ENCODE measurements at regions not wholly inside any gene's neighbourhood (a gene's known extent, or its start where the extent isn't known, plus 50 kb on each side); places are given as distances from the start of the nearest gene placed in this dataset.

GRCh38 chr5:119810217-119810616 lies 180.9 kb downstream of the FAM170A start:
- DNase-seq (no peak), ATAC-seq (no peak)
- H3K4me1 Mint-ChIP-seq: no peaks in the 10 kb centered on the region
- no peak overlapping the region for H3K27ac Mint-ChIP-seq
- no peaks in the 10 kb centered on the region for H3K9me3 ChIP-seq (ENCODE audit: control insufficient read depth, low read length, poor library complexity, severe bottlenecking)
- no peaks in the 10 kb centered on the region for H3K36me3 Mint-ChIP-seq (ENCODE audit: low read depth)
- H3K4me3 Mint-ChIP-seq: no peak overlapping the region
- no peaks in the 10 kb centered on the region for H3K27me3 Mint-ChIP-seq

DNA sequence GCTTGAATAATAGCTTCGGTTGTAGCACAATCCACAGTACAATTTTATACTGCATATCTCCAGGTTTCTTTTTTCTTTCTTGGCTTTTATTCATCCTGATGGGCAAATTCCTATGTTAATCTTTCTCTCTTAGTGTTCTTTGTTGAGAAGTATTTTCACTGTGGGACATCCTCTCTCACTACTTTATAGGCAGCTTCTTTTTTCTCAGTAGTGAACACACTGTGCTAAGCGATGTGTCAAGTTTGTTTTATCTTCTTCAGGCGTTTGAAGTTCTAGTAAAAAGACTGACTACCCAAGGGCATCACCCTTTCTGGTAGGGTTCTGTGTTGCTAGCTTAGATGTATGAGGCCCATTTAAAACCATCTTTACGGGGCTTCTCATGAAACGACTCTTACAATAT lies 182.1 kb downstream of the FAM170A start:
- Mint-ChIP-seq H3K36me3 (ENCODE audit: low read depth) (no peaks in the 10 kb centered on the region), H3K27me3 (no peaks in the 10 kb centered on the region), H3K27ac (no peak overlapping the region), H3K4me1 (no peaks in the 10 kb centered on the region), H3K4me3 (no peak overlapping the region)
- ATAC-seq (no peak), DNase-seq (no peak)
- H3K9me3 ChIP-seq (ENCODE audit: control insufficient read depth, low read length, poor library complexity, severe bottlenecking): no peaks in the 10 kb centered on the region

DNA sequence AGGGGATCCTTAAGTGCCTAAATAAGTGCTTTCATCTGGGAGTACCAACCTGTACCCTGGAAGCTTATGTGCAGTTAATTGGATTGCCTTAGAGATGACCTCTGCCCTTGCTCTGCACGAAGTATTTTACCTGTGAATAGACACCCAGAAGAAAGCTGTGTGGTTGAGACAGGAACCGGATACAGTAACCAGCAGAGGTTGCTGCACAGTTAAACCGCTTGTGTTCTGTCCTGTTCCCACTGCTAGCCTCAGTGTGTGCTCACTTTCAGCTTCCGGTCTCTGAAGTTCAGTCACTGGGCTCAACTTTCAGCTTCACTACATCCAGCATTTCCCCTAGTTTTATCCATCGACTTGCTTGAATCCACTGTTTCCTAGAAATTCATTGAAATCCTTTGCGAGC lies 185.3 kb downstream of the FAM170A start:
- Mint-ChIP-seq H3K4me3 (no peak overlapping the region), H3K27ac (no peak overlapping the region), H3K27me3 (no peaks in the 10 kb centered on the region), H3K36me3 (ENCODE audit: low read depth) (no peaks in the 10 kb centered on the region), H3K4me1 (no peaks in the 10 kb centered on the region)
- no peak for DNase-seq
- no peaks in the 10 kb centered on the region for H3K9me3 ChIP-seq (ENCODE audit: control insufficient read depth, low read length, poor library complexity, severe bottlenecking)
- ATAC-seq: no peak

DNA sequence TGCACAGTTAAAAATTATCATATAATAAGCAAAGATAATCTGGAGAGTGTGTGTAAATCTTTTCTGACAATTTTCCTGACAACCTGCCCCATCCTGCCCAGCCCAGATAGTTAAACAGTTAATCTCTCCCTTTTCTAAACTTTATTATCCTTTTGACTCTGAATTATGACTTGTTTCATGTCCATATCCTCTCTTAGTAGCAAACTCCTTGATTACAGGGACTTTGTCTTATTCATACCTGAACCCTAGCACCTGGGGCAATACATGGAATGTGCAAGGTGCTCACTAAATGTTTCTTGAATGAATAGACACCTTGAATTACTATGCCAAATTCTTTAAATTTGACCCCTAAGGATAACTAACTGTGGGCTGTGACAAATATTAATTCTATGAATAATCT lies 186.7 kb downstream of the FAM170A start:
- no peaks in the 10 kb centered on the region for H3K9me3 ChIP-seq (ENCODE audit: control insufficient read depth, low read length, poor library complexity, severe bottlenecking)
- DNase-seq: no peak
- Mint-ChIP-seq H3K4me1 (no peaks in the 10 kb centered on the region), H3K4me3 (no peak overlapping the region), H3K27me3 (no peaks in the 10 kb centered on the region), H3K36me3 (ENCODE audit: low read depth) (no peaks in the 10 kb centered on the region), H3K27ac (no peak overlapping the region)
- no peak for ATAC-seq

GRCh38 chr5:119820016-119820415 lies 190.7 kb downstream of the FAM170A start:
- DNase-seq (no peak), ATAC-seq (no peak)
- Mint-ChIP-seq H3K27ac (no peak overlapping the region), H3K36me3 (ENCODE audit: low read depth) (no peaks in the 10 kb centered on the region), H3K27me3 (no peaks in the 10 kb centered on the region), H3K4me1 (no peaks in the 10 kb centered on the region), H3K4me3 (no peak overlapping the region)
- H3K9me3 ChIP-seq (ENCODE audit: control insufficient read depth, low read length, poor library complexity, severe bottlenecking): no peaks in the 10 kb centered on the region

DNA sequence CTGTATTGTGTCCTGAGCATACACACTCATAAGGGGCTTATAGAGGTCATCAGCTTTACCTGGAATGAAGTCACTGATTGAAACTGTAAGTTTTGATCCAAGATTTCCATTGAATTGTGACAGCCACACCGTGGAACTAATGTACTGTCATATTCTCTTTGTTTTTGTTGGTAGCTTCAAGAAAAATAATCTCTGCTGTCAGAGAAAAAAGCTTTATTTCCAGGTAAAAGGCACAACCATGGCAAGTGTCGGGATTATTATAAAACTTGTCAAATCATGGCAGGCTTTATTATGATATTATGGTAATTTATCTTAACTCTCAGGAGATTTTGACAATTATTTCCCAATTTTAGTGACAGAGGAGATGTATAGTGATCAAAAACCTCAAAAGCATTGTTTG lies 191.2 kb downstream of the FAM170A start:
- no peaks in the 10 kb centered on the region for H3K4me1 Mint-ChIP-seq

GRCh38 chr5:119828541-119828940 lies 199.2 kb downstream of the FAM170A start:
- DNase-seq (no peak), ATAC-seq (no peak)
- H3K36me3 Mint-ChIP-seq (ENCODE audit: low read depth): no peaks in the 10 kb centered on the region
- H3K4me1 Mint-ChIP-seq: no peaks in the 10 kb centered on the region
- H3K4me3 Mint-ChIP-seq: no peak overlapping the region
- H3K27me3 Mint-ChIP-seq: no peaks in the 10 kb centered on the region
- no peak overlapping the region for H3K27ac Mint-ChIP-seq
- no peaks in the 10 kb centered on the region for H3K9me3 ChIP-seq (ENCODE audit: control insufficient read depth, low read length, poor library complexity, severe bottlenecking)

More for the DNA sequence above, 191.2 kb downstream of the FAM170A start:
- DNase-seq (no peak), ATAC-seq (no peak)
- H3K9me3 ChIP-seq (ENCODE audit: control insufficient read depth, low read length, poor library complexity, severe bottlenecking): no peaks in the 10 kb centered on the region
- Mint-ChIP-seq H3K27ac (no peak overlapping the region), H3K27me3 (no peaks in the 10 kb centered on the region), H3K36me3 (ENCODE audit: low read depth) (no peaks in the 10 kb centered on the region), H3K4me3 (no peak overlapping the region)

DNA sequence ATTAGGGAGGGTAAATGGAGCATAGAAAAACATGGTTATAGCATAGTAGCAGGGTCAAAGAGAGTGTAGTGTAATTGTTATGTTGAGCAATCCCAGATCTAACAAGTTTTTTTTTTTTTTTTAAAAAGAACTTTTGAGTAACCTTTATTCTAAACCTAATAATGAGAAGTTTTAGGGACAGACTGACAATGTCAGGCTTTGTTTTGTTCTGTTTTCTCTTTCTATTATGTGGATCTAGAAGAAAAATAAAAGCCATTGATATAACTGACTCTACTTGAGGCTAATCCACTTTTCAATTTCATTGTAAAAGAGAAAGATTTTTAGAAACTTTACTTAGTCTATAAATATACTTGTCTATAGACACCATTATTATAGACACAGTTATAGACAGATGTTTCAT lies 200.0 kb downstream of the FAM170A start:
- no peak for DNase-seq
- H3K27me3 Mint-ChIP-seq: no peaks in the 10 kb centered on the region

DNA sequence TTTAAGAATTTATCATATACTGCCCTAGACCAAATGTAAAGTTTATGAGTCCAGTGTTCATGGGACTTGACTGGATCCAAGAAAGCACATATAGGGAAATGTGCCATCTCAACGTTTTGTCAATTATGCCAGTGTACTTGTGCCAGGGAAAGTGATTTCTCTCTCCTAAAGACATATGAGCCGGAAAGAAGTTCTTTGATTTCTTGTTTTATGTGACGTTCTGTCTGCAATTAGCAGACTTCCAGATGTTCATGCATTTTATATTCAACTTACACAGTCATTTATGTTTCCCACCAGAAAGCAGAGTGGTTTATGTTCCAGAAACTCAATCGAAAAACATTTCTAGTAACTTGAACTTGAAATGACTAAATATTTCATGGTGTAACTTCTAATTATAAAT lies 203.8 kb downstream of the FAM170A start:
- no peak for DNase-seq
- ATAC-seq: no peak
- no peaks in the 10 kb centered on the region for H3K4me1 Mint-ChIP-seq

More for the DNA sequence above, 200.0 kb downstream of the FAM170A start:
- H3K4me1 Mint-ChIP-seq: no peaks in the 10 kb centered on the region
- no peak overlapping the region for H3K4me3 Mint-ChIP-seq
- H3K36me3 Mint-ChIP-seq (ENCODE audit: low read depth): no peaks in the 10 kb centered on the region
- H3K9me3 ChIP-seq (ENCODE audit: control insufficient read depth, low read length, poor library complexity, severe bottlenecking): no peaks in the 10 kb centered on the region
- no peak for ATAC-seq
- no peak overlapping the region for H3K27ac Mint-ChIP-seq

DNA sequence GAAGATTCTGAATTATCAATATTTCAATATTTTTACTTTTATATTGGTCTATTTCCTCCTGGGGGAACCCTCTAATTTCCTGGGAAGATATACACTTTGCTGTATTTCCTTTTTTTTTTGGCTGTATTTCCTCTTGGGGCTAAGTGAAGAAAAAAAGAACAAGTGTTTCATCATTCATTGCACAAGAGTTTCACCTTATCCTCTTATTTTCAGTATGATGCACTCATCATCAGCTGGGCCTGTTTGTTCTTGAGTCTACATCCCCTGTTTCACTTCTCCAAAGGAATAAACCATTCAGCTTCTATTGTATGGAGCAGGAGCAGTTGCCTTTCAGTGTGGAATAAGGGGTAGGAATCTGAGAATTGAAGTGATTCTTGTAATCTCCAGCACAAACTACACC lies 210.8 kb downstream of the FAM170A start:
- H3K27me3 Mint-ChIP-seq: no peaks in the 10 kb centered on the region
- ATAC-seq: no peak
- DNase-seq: no peak
- H3K4me1 Mint-ChIP-seq: no peaks in the 10 kb centered on the region
- no peaks in the 10 kb centered on the region for H3K9me3 ChIP-seq (ENCODE audit: control insufficient read depth, low read length, poor library complexity, severe bottlenecking)
- no peaks in the 10 kb centered on the region for H3K36me3 Mint-ChIP-seq (ENCODE audit: low read depth)
- no peak overlapping the region for H3K27ac Mint-ChIP-seq
- H3K4me3 Mint-ChIP-seq: no peak overlapping the region

More for the DNA sequence above, 203.8 kb downstream of the FAM170A start:
- H3K27me3 Mint-ChIP-seq: no peaks in the 10 kb centered on the region
- no peak overlapping the region for H3K27ac Mint-ChIP-seq
- no peaks in the 10 kb centered on the region for H3K36me3 Mint-ChIP-seq (ENCODE audit: low read depth)
- no peak overlapping the region for H3K4me3 Mint-ChIP-seq
- H3K9me3 ChIP-seq (ENCODE audit: control insufficient read depth, low read length, poor library complexity, severe bottlenecking): no peaks in the 10 kb centered on the region

- H3K9me3 ChIP-seq (ENCODE audit: control insufficient read depth, low read length, poor library complexity, severe bottlenecking): no peaks in the 10 kb centered on the region
- Mint-ChIP-seq H3K4me3 (no peak overlapping the region), H3K27me3 (no peaks in the 10 kb centered on the region), H3K27ac (no peak overlapping the region), H3K4me1 (no peaks in the 10 kb centered on the region), H3K36me3 (ENCODE audit: low read depth) (no peaks in the 10 kb centered on the region)
- DNase-seq (no peak), ATAC-seq (no peak)
Observed at GRCh38 chr5:119852140-119852539, 222.8 kb downstream of the FAM170A start.

GRCh38 chr5:119860463-119860862 lies 231.1 kb downstream of the FAM170A start:
- no peak overlapping the region for H3K4me3 Mint-ChIP-seq
- H3K36me3 Mint-ChIP-seq (ENCODE audit: low read depth): no peaks in the 10 kb centered on the region
- H3K27ac Mint-ChIP-seq: no peak overlapping the region
- no peaks in the 10 kb centered on the region for H3K4me1 Mint-ChIP-seq
- H3K9me3 ChIP-seq (ENCODE audit: control insufficient read depth, low read length, poor library complexity, severe bottlenecking): no peaks in the 10 kb centered on the region
- H3K27me3 Mint-ChIP-seq: no peaks in the 10 kb centered on the region
- ATAC-seq: no peak
- no peak for DNase-seq

GRCh38 chr5:119862619-119863018 lies 233.3 kb downstream of the FAM170A start:
- H3K27me3 Mint-ChIP-seq: no peaks in the 10 kb centered on the region
- no peaks in the 10 kb centered on the region for H3K9me3 ChIP-seq (ENCODE audit: control insufficient read depth, low read length, poor library complexity, severe bottlenecking)
- no peaks in the 10 kb centered on the region for H3K36me3 Mint-ChIP-seq (ENCODE audit: low read depth)
- H3K4me1 Mint-ChIP-seq: no peaks in the 10 kb centered on the region
- no peak for ATAC-seq
- no peak overlapping the region for H3K27ac Mint-ChIP-seq
- no peak overlapping the region for H3K4me3 Mint-ChIP-seq
- no peak for DNase-seq

GRCh38 chr5:119864286-119864685 lies 234.9 kb downstream of the FAM170A start:
- DNase-seq: no peak
- no peak for ATAC-seq
- no peaks in the 10 kb centered on the region for H3K27me3 Mint-ChIP-seq
- H3K4me3 Mint-ChIP-seq: no peak overlapping the region
- H3K36me3 Mint-ChIP-seq (ENCODE audit: low read depth): no peaks in the 10 kb centered on the region
- H3K4me1 Mint-ChIP-seq: no peaks in the 10 kb centered on the region
- no peak overlapping the region for H3K27ac Mint-ChIP-seq
- H3K9me3 ChIP-seq (ENCODE audit: control insufficient read depth, low read length, poor library complexity, severe bottlenecking): no peaks in the 10 kb centered on the region

DNA sequence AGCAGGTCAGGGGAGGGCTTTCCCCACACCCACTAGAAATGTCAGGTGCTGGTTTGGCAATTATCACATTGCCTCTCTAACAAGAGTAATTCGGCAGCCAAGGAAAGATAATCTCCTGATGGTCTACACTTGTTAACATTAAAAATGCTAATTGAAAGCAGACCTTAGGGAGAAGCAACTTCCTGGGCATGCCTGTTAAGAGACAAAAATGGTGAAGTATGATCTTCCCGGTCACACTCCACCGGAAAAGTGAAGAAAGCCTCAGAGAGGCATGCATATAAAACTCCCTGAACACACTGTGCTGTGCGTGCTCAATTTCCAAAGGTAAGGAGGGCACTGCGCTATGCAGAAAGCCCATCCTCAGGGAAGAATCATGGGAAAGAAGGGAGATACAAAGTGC lies 244.3 kb downstream of the FAM170A start:
- H3K36me3 Mint-ChIP-seq (ENCODE audit: low read depth): no peaks in the 10 kb centered on the region
- H3K4me3 Mint-ChIP-seq: no peak overlapping the region
- H3K27me3 Mint-ChIP-seq: no peaks in the 10 kb centered on the region
- no peaks in the 10 kb centered on the region for H3K4me1 Mint-ChIP-seq
- no peak for ATAC-seq
- no peak for DNase-seq
- no peaks in the 10 kb centered on the region for H3K9me3 ChIP-seq (ENCODE audit: control insufficient read depth, low read length, poor library complexity, severe bottlenecking)
- H3K27ac Mint-ChIP-seq: no peak overlapping the region

Measured in T-helper 17 cell (primary cell).